IMR-90 (cell line): ENCODE measurements at regions not wholly inside any gene's neighbourhood (a gene's known extent, or its start where the extent isn't known, plus 50 kb on each side); places are given as distances from the start of the nearest gene placed in this dataset.

Source experiments
- ATAC-seq: fragments of 200-7000 bp; cut with Tn5 transposase; 2 replicates; pipeline ENCODE4 v1.9.1; 2020; ENCODE audit warnings: low read depth, mild to moderate bottlenecking, moderate library complexity
- BruUV-seq: library from RNA; stranded (reverse); fragments of 400-500 nt; replicated peaks from 2 replicates; lab custom pipeline; 2021; lab: Mats Ljungman, UMichigan
- CTCF ChIA-PET: fragments of 300-600 bp; formaldehyde crosslinking; extraction: SDS; loops from one replicate; lab custom pipeline; 2021; ENCODE audit warnings: antibody characterized with exemption; lab: Yijun Ruan, JAX
- POLR2A ChIA-PET: fragments of 300-600 bp; sonication (Branson Sonifier 250); formaldehyde crosslinking; loops from one replicate; lab custom pipeline; 2022; ENCODE audit warnings: antibody characterized with exemption; ENCODE audit not compliant: unreplicated experiment; lab: Charles Lee
- DNase-seq: peaks from one replicate; pipeline ENCODE4 v3.0.0; 2013
- H2AFZ ChIP-seq: replicated peaks from 2 replicates; pipeline ENCODE3; 2013; ENCODE audit warnings: low read length, mild to moderate bottlenecking; ENCODE audit not compliant: poor library complexity
- H2AK5ac ChIP-seq: 2 replicates; pipeline ENCODE4 v1.6.1; 2013; ENCODE audit warnings: low read depth, low read length, inconsistent platforms
- H2AK9ac ChIP-seq: replicated peaks from 2 replicates; pipeline ENCODE3; 2013; ENCODE audit warnings: mild to moderate bottlenecking, low read depth, low read length, moderate library complexity; ENCODE audit not compliant: poor library complexity
- H2BK120ac ChIP-seq: 2 replicates; pipeline ENCODE4 v1.6.1; 2013; ENCODE audit warnings: low read depth, low read length, inconsistent platforms
- H2BK15ac ChIP-seq: 3 replicates; pipeline ENCODE4 v1.6.1; 2013; ENCODE audit warnings: low read depth, low read length, inconsistent platforms
- H2BK20ac ChIP-seq: 2 replicates; pipeline ENCODE4 v1.6.1; 2013; ENCODE audit warnings: low read depth, mild to moderate bottlenecking, inconsistent platforms, low read length, moderate library complexity
- H2BK5ac ChIP-seq: 2 replicates; pipeline ENCODE4 v1.6.1; 2013; ENCODE audit warnings: mild to moderate bottlenecking, low read depth, low read length, inconsistent platforms; ENCODE audit not compliant: poor library complexity, severe bottlenecking
- H3K14ac ChIP-seq: replicated peaks from 2 replicates; pipeline ENCODE4 v1.6.1; 2013; ENCODE audit warnings: low read depth, low read length, inconsistent platforms
- H3K18ac ChIP-seq: 2 replicates; pipeline ENCODE4 v1.6.1; 2013; ENCODE audit warnings: low read depth, low read length, control low read depth
- H3K23ac ChIP-seq: 2 replicates; pipeline ENCODE4 v1.6.1; 2013; ENCODE audit warnings: low read depth, low read length, inconsistent platforms
- H3K27ac ChIP-seq: 2 replicates; pipeline ENCODE4 v1.5.1; 2013; ENCODE audit warnings: mild to moderate bottlenecking, control low read depth, low read length; ENCODE audit not compliant: insufficient read depth
- H3K27me3 ChIP-seq: 2 replicates; pipeline ENCODE4 v1.6.1; 2013; ENCODE audit warnings: low read length; ENCODE audit not compliant: control insufficient read depth, insufficient read depth
- H3K36me3 ChIP-seq: 2 replicates; pipeline ENCODE4 v1.6.1; 2013; ENCODE audit warnings: low read length, mixed read lengths; ENCODE audit not compliant: control insufficient read depth, insufficient read depth
- H3K4ac ChIP-seq: 2 replicates; pipeline ENCODE4 v1.6.1; 2013; ENCODE audit warnings: low read depth, low read length, inconsistent platforms
- H3K4me1 ChIP-seq: 2 replicates; pipeline ENCODE4 v1.6.1; 2013; ENCODE audit warnings: low read length, mixed read lengths; ENCODE audit not compliant: control insufficient read depth, insufficient read depth
- H3K4me2 ChIP-seq: 2 replicates; pipeline ENCODE4 v1.6.1; 2013; ENCODE audit warnings: low read depth, mild to moderate bottlenecking, control low read depth, low read length, moderate library complexity
- H3K4me3 ChIP-seq: 2 replicates; pipeline ENCODE4 v1.5.1; 2013; ENCODE audit warnings: low read depth, mild to moderate bottlenecking, control low read depth, low read length, moderate library complexity; ENCODE audit not compliant: insufficient read depth
- H3K56ac ChIP-seq: 2 replicates; pipeline ENCODE4 v1.6.1; 2013; ENCODE audit warnings: low read length, inconsistent platforms; ENCODE audit not compliant: insufficient read depth; ENCODE audit errors: extremely low read depth
- H3K79me1 ChIP-seq, 2 experiments: 2 replicates each; pipeline ENCODE4 v1.6.1; 2013; ENCODE audit warnings: low read length in 2 of 2, inconsistent platforms in 1 of 2, low read depth in 1 of 2
- H3K9ac ChIP-seq: 2 replicates; pipeline ENCODE4 v1.6.1; 2013; ENCODE audit warnings: low read depth, low read length, control low read depth
- H3K9me1 ChIP-seq: 2 replicates; pipeline ENCODE4 v1.6.1; 2013; ENCODE audit warnings: low read length, inconsistent platforms; ENCODE audit not compliant: insufficient read depth
- H3K9me3 ChIP-seq: 2 replicates; pipeline ENCODE4 v1.6.1; 2013; ENCODE audit warnings: low read length; ENCODE audit not compliant: control insufficient read depth, insufficient read depth
- H4K20me1 ChIP-seq: 2 replicates; pipeline ENCODE4 v1.6.1; 2013; ENCODE audit warnings: low read length, inconsistent platforms; ENCODE audit not compliant: insufficient read depth
- H4K5ac ChIP-seq: 2 replicates; pipeline ENCODE4 v1.6.1; 2013; ENCODE audit warnings: mild to moderate bottlenecking, low read depth, low read length, control low read depth
- H4K8ac ChIP-seq, 2 experiments: 2 replicates each; pipeline ENCODE4 v1.6.1; 2013; ENCODE audit warnings: low read depth in 2 of 2, low read length in 2 of 2, control low read depth in 1 of 2, inconsistent platforms in 1 of 2
- H4K91ac ChIP-seq: 2 replicates; pipeline ENCODE4 v1.6.1; 2013; ENCODE audit warnings: low read depth, low read length, inconsistent platforms; ENCODE audit not compliant: insufficient read depth
- CHD1 ChIP-seq: IDR thresholded peaks from 2 replicates; pipeline ENCODE4 v1.6.1; 2012; ENCODE audit warnings: low read depth, low read length, improper control_type of control experiment
- FOS ChIP-seq: fragments of 150-350 bp; IDR thresholded peaks from 2 replicates; pipeline ENCODE4 v1.6.1; 2016; ENCODE audit warnings: low read depth, low read length
- MXI1 ChIP-seq: IDR thresholded peaks from 2 replicates; pipeline ENCODE4 v1.6.1; 2012; ENCODE audit warnings: low read depth, mild to moderate bottlenecking, low read length, moderate library complexity, borderline replicate concordance
- NFE2L2 ChIP-seq: fragments of 150-350 bp; IDR thresholded peaks from 2 replicates; pipeline ENCODE4 v1.6.1; 2016; ENCODE audit warnings: low read depth, mild to moderate bottlenecking, low read length
- WGBS, 2 experiments: methylation state at CpG; one replicate each; pipeline versions ENCODE4 v1.1.5 to v1.1.7; 2013; ENCODE audit warnings: missing lambda C conversion rate in 2 of 2; ENCODE audit not compliant: insufficient read length in 1 of 2; ENCODE audit errors: extremely low coverage in 2 of 2; 5-methylcytosine and 5-hydroxymethylcytosine counted together
- dilution Hi-C: fragments of 300-500 bp; cut with HindIII; formaldehyde crosslinking; loops from one replicate; pipeline ENCODE4 v1.14.3; 2018; ENCODE audit warnings: low sequenced_read_pairs; ENCODE audit not compliant: unreplicated experiment
- in situ Hi-C: fragments of 300-500 bp; cut with MboI; formaldehyde crosslinking; loops from 3 replicates; pipeline ENCODE4 v1.14.3; 2019; ENCODE audit warnings: low sequenced_read_pairs, inconsistent platforms, mixed read lengths
- intact Hi-C: fragments of 100-400 bp; cut with micrococcal nuclease; formaldehyde crosslinking; loops from 2 replicates; pipeline ENCODE4 v1.10.0; 2022
- TF ChIP-seq, protein P1 (sequence below): fragments of 150-350 bp; IDR thresholded peaks from 2 replicates; pipeline ENCODE4 v1.6.1; 2016; ENCODE audit warnings: low read depth, mild to moderate bottlenecking, low read length, moderate library complexity, borderline replicate concordance
- TF ChIP-seq, protein P2 (sequence below): fragments of 150-350 bp; IDR thresholded peaks from 2 replicates; pipeline ENCODE4 v1.6.1; 2017; ENCODE audit warnings: mild to moderate bottlenecking, antibody characterized with exemption, low read length, low read depth

DNA sequence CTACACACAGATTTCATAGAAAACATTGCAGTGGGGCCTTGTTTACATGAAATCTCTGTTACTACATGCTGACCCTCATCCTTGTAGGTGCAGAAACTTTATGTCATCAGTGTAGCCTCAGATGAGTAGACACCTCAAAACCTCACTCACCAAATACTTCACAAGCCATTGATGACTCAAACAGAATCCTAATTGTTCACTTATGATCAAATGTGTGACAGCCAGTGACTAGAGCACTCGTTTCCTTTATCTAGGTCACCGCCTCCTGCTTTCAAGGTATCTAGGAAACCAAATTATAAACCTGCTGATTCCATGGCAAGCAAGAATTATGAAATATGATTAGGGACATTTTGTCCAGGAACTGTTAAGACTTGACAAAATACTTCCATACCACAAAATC is 255.8 kb upstream of the GPRIN3 start:
- dilution Hi-C loops (no loop called here), in situ Hi-C loops (no loop called here), intact Hi-C loops (no loop called here)
- H3K79me1 ChIP-seq, result no peaks in the 10 kb centered on the region
- CTCF ChIA-PET, result interaction anchor here (1.3 kb wide), 1 partner anchor 11 kb away, joined by 3 read pairs; no protein-coding TSS in a partner anchor
- no peak overlapping the region for H2BK20ac ChIP-seq
- TF ChIP-seq FOS (no peak), MXI1 (no peak), CHD1 (no peak), NFE2L2 (no peak)
- TF ChIP-seq, protein P1, sequence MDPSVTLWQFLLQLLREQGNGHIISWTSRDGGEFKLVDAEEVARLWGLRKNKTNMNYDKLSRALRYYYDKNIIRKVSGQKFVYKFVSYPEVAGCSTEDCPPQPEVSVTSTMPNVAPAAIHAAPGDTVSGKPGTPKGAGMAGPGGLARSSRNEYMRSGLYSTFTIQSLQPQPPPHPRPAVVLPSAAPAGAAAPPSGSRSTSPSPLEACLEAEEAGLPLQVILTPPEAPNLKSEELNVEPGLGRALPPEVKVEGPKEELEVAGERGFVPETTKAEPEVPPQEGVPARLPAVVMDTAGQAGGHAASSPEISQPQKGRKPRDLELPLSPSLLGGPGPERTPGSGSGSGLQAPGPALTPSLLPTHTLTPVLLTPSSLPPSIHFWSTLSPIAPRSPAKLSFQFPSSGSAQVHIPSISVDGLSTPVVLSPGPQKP, result no peak
- TF ChIP-seq, protein P2, sequence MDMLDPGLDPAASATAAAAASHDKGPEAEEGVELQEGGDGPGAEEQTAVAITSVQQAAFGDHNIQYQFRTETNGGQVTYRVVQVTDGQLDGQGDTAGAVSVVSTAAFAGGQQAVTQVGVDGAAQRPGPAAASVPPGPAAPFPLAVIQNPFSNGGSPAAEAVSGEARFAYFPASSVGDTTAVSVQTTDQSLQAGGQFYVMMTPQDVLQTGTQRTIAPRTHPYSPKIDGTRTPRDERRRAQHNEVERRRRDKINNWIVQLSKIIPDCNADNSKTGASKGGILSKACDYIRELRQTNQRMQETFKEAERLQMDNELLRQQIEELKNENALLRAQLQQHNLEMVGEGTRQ, result no peak
- H4K5ac ChIP-seq, result no peak overlapping the region
- H3K4me1 ChIP-seq, result no peaks in the 10 kb centered on the region
- H3K27me3 ChIP-seq, result no peaks in the 10 kb centered on the region
- H3K9me3 ChIP-seq, result no peaks in the 10 kb centered on the region
- POLR2A ChIA-PET, result no interaction called here
- H2AK5ac ChIP-seq, result no peak overlapping the region
- H3K4me2 ChIP-seq, result no peak overlapping the region
- ATAC-seq, result no peak
- WGBS, 2 experiments, result no CpG with 5 or more reads among the region's 2 CpGs
- H2AK9ac ChIP-seq, result no peak overlapping the region
- no peak overlapping the region for H2BK120ac ChIP-seq
- H3K9ac ChIP-seq, result no peak overlapping the region
- H3K9me1 ChIP-seq, result no peaks in the 10 kb centered on the region
- H3K18ac ChIP-seq, result no peak overlapping the region
- no peak overlapping the region for H3K23ac ChIP-seq
- DNase-seq, result no peak
- H3K4ac ChIP-seq, result no peak overlapping the region
- H3K14ac ChIP-seq, result no peak overlapping the region
- no peak overlapping the region for H2BK15ac ChIP-seq
- no TSS peak for BruUV-seq
- no peak overlapping the region for H2AFZ ChIP-seq
- no peak overlapping the region for H4K91ac ChIP-seq
- no peak overlapping the region for H3K27ac ChIP-seq
- H2BK5ac ChIP-seq, result no peak overlapping the region
- no peaks in the 10 kb centered on the region for H4K20me1 ChIP-seq
- no peak overlapping the region for H3K4me3 ChIP-seq
- no peak overlapping the region for H4K8ac ChIP-seq
- no peak overlapping the region for H3K56ac ChIP-seq
- H3K36me3 ChIP-seq, result no peaks in the 10 kb centered on the region
